ENCODE measurements at regions not wholly inside any gene's neighbourhood (a gene's known extent, or its start where the extent isn't known, plus 50 kb on each side); places are given as distances from the start of the nearest gene placed in this dataset.

DNA sequence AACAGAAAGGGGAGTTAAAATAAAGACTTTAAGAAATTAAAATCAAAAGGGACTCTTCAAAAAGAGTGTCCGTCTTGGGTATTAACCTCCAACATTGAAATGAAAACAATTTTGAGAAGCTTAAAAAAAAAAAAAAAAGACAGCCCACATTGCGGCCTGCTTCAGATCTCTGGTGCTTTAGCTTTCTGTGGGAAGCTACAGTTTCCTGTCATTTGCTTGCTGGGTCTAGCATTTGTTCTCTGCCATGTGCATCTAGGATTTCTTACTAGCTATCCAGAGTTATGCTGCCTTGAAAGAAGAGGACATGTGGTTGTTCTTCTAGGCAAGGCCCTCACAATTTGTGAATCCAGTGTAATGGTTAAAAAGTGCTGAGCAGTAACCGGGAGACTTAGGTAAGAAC lies 375.3 kb downstream of the SLC4A3 start:
- DNase-seq, result no peak

DNA sequence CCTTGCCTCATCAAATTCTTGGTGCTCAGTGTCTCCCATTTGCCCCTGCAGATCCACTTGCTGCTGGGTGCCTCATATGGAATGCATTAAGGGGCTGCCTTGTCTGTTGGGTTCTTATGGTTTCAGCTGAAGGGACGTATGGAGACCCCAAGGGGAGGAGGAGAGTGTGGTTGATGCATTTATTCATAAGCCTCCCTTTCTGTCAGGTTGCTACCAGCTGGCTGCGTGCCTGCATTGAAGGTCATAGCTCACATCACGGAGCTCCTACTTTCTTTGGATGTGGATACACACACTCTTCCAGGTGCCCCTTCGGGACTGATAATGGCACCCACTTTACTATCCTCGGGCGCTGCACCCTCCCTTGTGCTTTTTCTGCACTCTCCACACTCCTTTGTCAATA lies 377.9 kb downstream of the SLC4A3 start:
- DNase-seq, result no peak

- DNase-seq, result no peak
Observed at GRCh38 chr2:220006152-220006621, 378.8 kb downstream of the SLC4A3 start.

GRCh38 chr2:220011859-220012258 lies 384.4 kb downstream of the SLC4A3 start:
- DNase-seq, result no peak

GRCh38 chr2:220014961-220015360 lies 387.5 kb downstream of the SLC4A3 start:
- DNase-seq, result no peak

DNA sequence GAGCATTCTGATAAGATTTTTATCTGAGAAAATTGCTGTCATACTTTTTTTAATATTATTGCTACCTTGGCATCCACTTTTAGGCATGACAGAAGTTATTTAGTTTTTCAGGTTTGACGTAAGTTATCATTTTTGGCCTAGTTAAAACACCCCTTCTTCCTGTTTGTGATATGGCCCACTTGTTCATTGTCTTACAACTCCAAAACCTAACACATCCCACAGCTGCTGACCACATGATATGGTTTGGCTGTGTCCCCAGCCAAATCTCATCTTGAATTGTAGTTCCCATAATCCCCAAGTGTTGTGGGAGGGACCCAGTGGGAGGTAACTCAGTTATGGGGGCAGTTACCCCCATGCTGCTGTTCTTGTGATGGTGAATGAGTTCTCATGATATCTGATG lies 388.1 kb downstream of the SLC4A3 start:
- DNase-seq, result no peak

DNA sequence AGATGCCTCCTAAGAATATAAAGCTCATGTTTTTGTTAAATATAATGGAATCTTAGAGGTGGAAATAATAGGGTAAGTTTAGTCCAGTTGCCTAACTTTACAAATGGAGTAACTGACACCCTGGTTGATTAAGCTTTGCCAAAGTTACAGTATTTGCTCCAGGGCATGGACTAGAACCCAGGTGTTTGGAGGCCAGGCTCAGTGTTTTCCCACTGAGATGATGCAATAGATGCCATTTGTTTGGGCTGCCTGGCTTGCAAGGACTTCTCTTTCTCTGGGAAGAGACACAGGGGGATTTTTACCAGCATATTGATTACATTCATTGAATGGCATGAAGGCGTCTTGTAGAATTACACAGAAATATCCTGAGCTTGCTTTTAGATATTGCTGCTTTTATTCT lies 397.8 kb downstream of the SLC4A3 start:
- DNase-seq, result no peak

DNA sequence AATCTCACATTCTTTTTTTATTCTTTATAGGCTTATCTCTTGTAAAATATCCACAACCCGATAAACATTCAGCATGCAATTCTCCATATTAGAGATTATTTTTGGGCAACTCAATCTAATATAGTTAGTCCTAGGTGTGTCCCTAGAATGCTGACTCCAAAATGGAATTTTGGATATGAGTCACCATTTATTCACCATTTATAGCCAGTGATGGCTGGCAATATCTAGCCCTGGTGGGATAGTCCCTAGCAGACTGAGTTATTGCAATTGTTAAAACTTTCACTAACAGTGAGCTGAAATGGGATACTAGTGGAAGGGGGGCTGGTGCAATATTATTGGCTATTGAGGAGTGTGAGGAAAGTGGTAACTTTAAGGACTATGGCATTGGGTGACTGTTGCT lies 401.6 kb downstream of the SLC4A3 start:
- DNase-seq, result no peak

DNA sequence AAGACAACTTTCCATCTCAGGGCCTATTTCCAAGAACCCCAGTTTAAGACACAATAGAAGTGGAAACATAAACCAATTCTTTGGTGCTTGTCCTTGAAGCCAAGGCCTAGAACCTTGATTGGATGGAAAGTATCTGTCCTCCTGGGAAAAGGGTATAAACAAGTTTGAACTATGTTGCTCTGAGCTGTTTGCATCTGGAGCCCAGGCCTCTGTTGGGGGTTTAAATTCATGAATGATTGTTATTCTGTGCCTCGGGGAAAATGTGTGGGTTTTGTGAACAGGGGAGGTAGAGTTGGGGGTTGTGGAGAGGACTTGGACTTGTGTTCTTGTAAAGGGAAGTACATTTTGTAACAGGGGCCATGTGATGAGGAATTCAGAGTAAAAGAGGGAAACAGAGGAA lies 406.1 kb downstream of the SLC4A3 start:
- DNase-seq, result no peak

GRCh38 chr2:220034426-220035130 lies 407.1 kb downstream of the SLC4A3 start:
- DNase-seq, result no peak

DNA sequence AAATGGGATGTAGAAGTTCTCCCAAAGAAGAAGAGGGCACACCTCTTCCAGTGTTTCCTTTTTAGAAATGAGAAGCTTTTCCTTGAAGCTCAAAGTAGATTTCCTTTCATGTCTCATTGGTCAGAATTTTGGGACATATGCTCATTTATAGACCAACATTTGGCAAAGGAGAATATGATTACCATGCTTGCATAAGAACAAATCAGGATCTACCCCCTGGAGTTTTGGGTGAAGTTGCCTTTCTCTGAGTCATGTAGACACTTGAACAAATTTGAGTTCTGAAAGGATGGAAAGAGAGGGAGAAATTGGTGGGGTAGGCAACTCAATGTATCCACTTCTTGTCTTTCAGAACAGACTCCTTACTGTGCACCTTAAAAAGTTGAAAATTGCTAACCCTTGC lies 409.0 kb downstream of the SLC4A3 start:
- no peak for DNase-seq

- no peak for DNase-seq
Observed at GRCh38 chr2:220040346-220040745, 412.9 kb downstream of the SLC4A3 start.

- DNase-seq, result no peak
Observed at GRCh38 chr2:220041447-220041846, 414.0 kb downstream of the SLC4A3 start.

- DNase-seq, result no peak
Observed at GRCh38 chr2:220043155-220043989, 415.9 kb downstream of the SLC4A3 start.

DNA sequence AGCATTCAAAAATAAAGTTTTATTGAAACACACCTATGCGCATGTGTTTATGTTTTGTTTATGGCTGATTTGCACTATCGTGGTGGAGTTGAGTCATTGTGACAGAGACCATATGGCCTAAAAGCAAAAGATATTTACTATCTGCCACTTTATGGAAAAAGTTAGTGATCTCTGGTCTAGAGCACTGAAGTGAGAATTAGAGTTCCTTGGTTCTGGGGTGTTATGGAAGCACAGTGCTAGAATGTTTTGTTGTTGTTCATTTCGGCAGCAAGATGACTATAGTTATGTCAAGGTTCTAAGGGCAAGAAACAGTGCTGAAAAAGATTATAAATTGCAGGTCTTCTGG lies 416.5 kb downstream of the SLC4A3 start:
- no peak for DNase-seq

- DNase-seq, result no peak
Observed at GRCh38 chr2:220044383-220044782, 417.0 kb downstream of the SLC4A3 start.

GRCh38 chr2:220046507-220046906 lies 419.1 kb downstream of the SLC4A3 start:
- no peak for DNase-seq

GRCh38 chr2:220051716-220052115 lies 424.3 kb downstream of the SLC4A3 start:
- no peak for DNase-seq

DNA sequence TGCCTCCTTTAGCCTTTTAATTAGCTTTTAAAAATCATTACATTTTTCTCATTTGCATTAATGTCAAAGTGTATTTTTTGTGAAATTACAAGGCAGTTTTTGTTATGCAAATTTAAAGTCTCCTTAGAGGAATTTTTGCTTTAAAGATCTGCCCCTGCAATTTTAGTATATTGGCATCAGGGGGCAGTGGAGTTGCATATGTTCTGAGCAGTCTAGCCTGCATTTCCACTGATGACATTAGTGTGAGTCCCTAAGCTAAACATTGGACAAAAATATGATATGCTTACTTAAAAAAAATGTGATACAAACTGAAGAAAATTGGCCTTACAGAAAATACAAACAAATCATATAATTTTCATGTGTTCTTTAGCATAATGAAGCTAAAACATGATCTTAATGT lies 426.5 kb downstream of the SLC4A3 start:
- peak; percentile 21 for DNase-seq

GRCh38 chr2:220057391-220057790 lies 430.0 kb downstream of the SLC4A3 start:
- DNase-seq, result no peak

- no peak for DNase-seq
Observed at GRCh38 chr2:220057916-220058315, 430.5 kb downstream of the SLC4A3 start.

GRCh38 chr2:220064111-220065030 lies 436.9 kb downstream of the SLC4A3 start:
- DNase-seq, result no peak

DNA sequence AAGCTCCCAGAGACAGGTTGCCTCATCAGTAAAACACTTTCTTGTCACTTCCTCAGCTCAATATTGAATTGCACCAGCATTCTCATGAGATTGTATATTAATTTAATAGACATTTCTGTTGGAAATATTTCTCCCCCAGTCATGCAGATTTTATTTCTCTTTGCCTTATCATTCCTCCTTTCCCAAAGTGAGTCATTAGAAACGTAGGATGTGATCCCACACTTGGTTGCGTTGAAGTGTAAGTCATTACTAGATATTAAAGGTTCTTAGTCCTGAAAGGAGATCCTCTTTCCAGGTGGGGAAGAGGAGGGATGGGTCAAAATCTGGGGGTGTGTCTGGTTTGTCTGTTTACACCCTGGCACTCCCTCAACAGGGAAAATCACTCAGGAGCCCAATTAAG lies 438.2 kb downstream of the SLC4A3 start:
- no peak for DNase-seq

Measured in hematopoietic multipotent progenitor cell treated with erythropoietin and hydrocortisone succinate and interleukin-3 and kit ligand, for 8 days (in vitro differentiated cells).